HG02973 (cell line): ENCODE measurements at regions not wholly inside any gene's neighbourhood (a gene's known extent, or its start where the extent isn't known, plus 50 kb on each side); places are given as distances from the start of the nearest gene placed in this dataset.

Source experiments
- ATAC-seq: cut with Tn5 transposase; IDR thresholded peaks from one replicate; pipeline ENCODE4 v1.9.1; 2021; ENCODE audit warnings: moderate library complexity; ENCODE audit not compliant: unreplicated experiment

- ATAC-seq = no peak
Observed at GRCh38 chr7:106797937-106798336, 67.1 kb upstream of the PIK3CG start.

- ATAC-seq = no peak
Observed at GRCh38 chr7:106802589-106802988, 62.5 kb upstream of the PIK3CG start.

- ATAC-seq = no peak
Observed at GRCh38 chr7:106806556-106806955, 58.5 kb upstream of the PIK3CG start.

GRCh38 chr7:106807474-106807873 lies 57.6 kb upstream of the PIK3CG start:
- ATAC-seq = no peak

GRCh38 chr7:106808967-106809635 lies 56.0 kb upstream of the PIK3CG start:
- ATAC-seq = no peak

GRCh38 chr7:106811472-106811871 lies 53.6 kb upstream of the PIK3CG start:
- no peak for ATAC-seq

GRCh38 chr7:106812027-106812643 lies 52.9 kb upstream of the PIK3CG start:
- no peak for ATAC-seq

GRCh38 chr7:106813705-106814305 lies 51.3 kb upstream of the PIK3CG start:
- ATAC-seq = no peak

- ATAC-seq = no peak
Observed at GRCh38 chr7:106814887-106815286, 50.2 kb upstream of the PIK3CG start.
